Transverse colon (tissue), 3 donors: ENCODE measurements at regions not wholly inside any gene's neighbourhood (a gene's known extent, or its start where the extent isn't known, plus 50 kb on each side); places are given as distances from the start of the nearest gene placed in this dataset.

Source experiments
- CTCF ChIP-seq, 5 experiments: fragments of 200-600 bp in 3 of 5; fragments of 450-650 bp in 2 of 5; sonication (generic) in 3 of 5; IDR thresholded peaks; 1 replicate in 2 of 5; 2 replicates in 3 of 5; pipeline ENCODE4 v1.5.1; 2016 to 2017; ENCODE audit warnings: antibody characterized with exemption in 5 of 5, inconsistent platforms in 3 of 5, mild to moderate bottlenecking in 2 of 5, moderate library complexity in 1 of 5
- POLR2A ChIP-seq: fragments of 450-650 bp; IDR thresholded peaks from one replicate; pipeline ENCODE4 v1.6.1; 2016; ENCODE audit warnings: antibody characterized with exemption, mild to moderate bottlenecking, moderate library complexity

- TF ChIP-seq CTCF (IDR thresholded peaks at IDR 0.05), result no peak
- TF ChIP-seq POLR2A, result no peak
Measured at GRCh38 chr14:54116198-54116885, 159.7 kb upstream of the BMP4 start.
